K562 (cell line): ENCODE measurements at regions not wholly inside any gene's neighbourhood (a gene's known extent, or its start where the extent isn't known, plus 50 kb on each side); places are given as distances from the start of the nearest gene placed in this dataset.

ENCODE experiments used
- ATAC-seq: fragments of 200-7000 bp; cut with Tn5 transposase; 3 replicates; pipeline ENCODE4 v1.9.1; 2020; ENCODE audit warnings: moderate library complexity
- BruUV-seq: library from RNA; stranded (reverse); fragments of 400-500 nt; replicated peaks from 2 replicates; lab custom pipeline; 2021; lab: Mats Ljungman, UMichigan
- CTCF ChIA-PET: fragments of 300-600 bp; formaldehyde crosslinking; extraction: SDS; loops from one replicate; lab custom pipeline; 2021; ENCODE audit warnings: low intra/inter-chr PET ratio; lab: Yijun Ruan, JAX
- POLR2A ChIA-PET: fragments of 300-600, 350-650 bp; sonication (Branson Sonifier 250); formaldehyde crosslinking; extraction: SDS; loops from one replicate; lab custom pipeline; 2021; ENCODE audit warnings: antibody characterized with exemption, inconsistent platforms; lab: Yijun Ruan, JAX
- DNase-seq, 4 experiments: peaks; one replicate each; pipeline versions ENCODE4 v3.0.0 to v3.0.0-alpha.2; 2011 to 2018; ENCODE audit warnings: low spot score in 3 of 4, mixed read lengths in 3 of 4; ENCODE audit errors: extremely low read depth in 1 of 4
- FAIRE-seq: peaks from 2 replicates; lab custom pipeline; 2011; peaks lifted over from hg19 to GRCh38; lab: Jason Lieb, UNC
- H2AFZ ChIP-seq: 2 replicates; pipeline ENCODE4 v1.6.0; 2011; ENCODE audit warnings: low read depth, low read length, control low read depth, inconsistent platforms
- H3K27ac ChIP-seq: fragments of 200-600 bp; 3 replicates; pipeline ENCODE4 v1.8.0; 2011; ENCODE audit warnings: low read depth, mild to moderate bottlenecking, control low read depth, inconsistent platforms, low read length, moderate library complexity, mixed read lengths; ENCODE audit errors: extremely low read depth
- H3K27me3 ChIP-seq, 2 experiments: fragments of 300-600 bp in 1 of 2; 2 replicates in 1 of 2; 3 replicates in 1 of 2; pipeline versions ENCODE4 v1.6.0 to v1.8.0; 2011; ENCODE audit warnings: inconsistent platforms in 2 of 2, low read length in 2 of 2, mild to moderate bottlenecking in 1 of 2, mixed read lengths in 1 of 2, moderate library complexity in 1 of 2; ENCODE audit not compliant: control insufficient read depth in 2 of 2, insufficient read depth in 2 of 2
- H3K36me3 ChIP-seq: fragments of 300-600 bp; 3 replicates; pipeline ENCODE4 v1.8.0; 2011; ENCODE audit warnings: mild to moderate bottlenecking, low read length, inconsistent platforms; ENCODE audit not compliant: control insufficient read depth, insufficient read depth
- H3K4me1 ChIP-seq, 2 experiments: fragments of 200-600 bp in 1 of 2; replicated peaks in 1 of 2; 2 replicates in 1 of 2; 3 replicates in 1 of 2; pipeline versions ENCODE4 v1.5.1 to v1.8.0; 2011; ENCODE audit warnings: inconsistent platforms in 2 of 2, low read length in 2 of 2, mild to moderate bottlenecking in 1 of 2, mixed read lengths in 1 of 2, moderate library complexity in 1 of 2; ENCODE audit not compliant: control insufficient read depth in 2 of 2, insufficient read depth in 2 of 2
- H3K4me2 ChIP-seq: 2 replicates; pipeline ENCODE4 v1.6.1; 2011; ENCODE audit warnings: low read length, control low read depth, inconsistent platforms, mixed read lengths; ENCODE audit not compliant: insufficient read depth
- H3K4me3 ChIP-seq: fragments of 200-600 bp; sonication (generic), shearing (Covaris generic); 2 replicates; pipeline ENCODE4 v1.5.1; 2016; ENCODE audit warnings: control low read depth, inconsistent platforms
- H3K79me2 ChIP-seq: fragments of 200-600 bp; 3 replicates; pipeline ENCODE4 v1.8.0; 2011; ENCODE audit warnings: low read length, inconsistent platforms; ENCODE audit not compliant: control insufficient read depth, insufficient read depth
- H3K9ac ChIP-seq, 2 experiments: 2 replicates each; pipeline versions ENCODE4 v1.6.0 to v1.6.1; 2011; ENCODE audit warnings: low read depth in 2 of 2, low read length in 2 of 2, control low read depth in 1 of 2, inconsistent platforms in 1 of 2, mild to moderate bottlenecking in 1 of 2, mixed read lengths in 1 of 2; ENCODE audit not compliant: insufficient read depth in 1 of 2
- H3K9me1 ChIP-seq: one replicate; pipeline ENCODE4 v1.6.0; 2011; ENCODE audit warnings: inconsistent platforms, mild to moderate bottlenecking, low read length, moderate library complexity; ENCODE audit not compliant: control insufficient read depth, insufficient read depth
- H3K9me3 ChIP-seq: replicated peaks from 2 replicates; pipeline ENCODE4 v1.5.1; 2011; ENCODE audit warnings: low read depth, low read length, inconsistent platforms; ENCODE audit not compliant: control insufficient read depth, insufficient read depth
- H4K20me1 ChIP-seq: replicated peaks from 2 replicates; pipeline ENCODE4 v1.6.1; 2011; ENCODE audit warnings: low read length, inconsistent platforms, mixed read lengths; ENCODE audit not compliant: control insufficient read depth, insufficient read depth
- CTCF ChIP-seq, 3 experiments: IDR thresholded peaks in 2 of 3; conservative IDR thresholded peaks in 1 of 3; 2 replicates each; pipeline ENCODE4 v1.5.1; 2011 to 2012; ENCODE audit warnings: low read length in 3 of 3, mild to moderate bottlenecking in 3 of 3, control low read depth in 2 of 3, improper control_type of control experiment in 1 of 3, inconsistent platforms in 1 of 3, low read depth in 1 of 3, mixed read lengths in 1 of 3, moderate library complexity in 1 of 3; ENCODE audit not compliant: insufficient read depth in 2 of 3
- RAD21 ChIP-seq, 2 experiments: fragments of 250-450 bp in 1 of 2; fragments of 450-650 bp in 1 of 2; sonication (Bioruptor Pico) in 1 of 2; formaldehyde crosslinking in 1 of 2; IDR thresholded peaks in 1 of 2; conservative IDR thresholded peaks in 1 of 2; 2 replicates each; pipeline versions ENCODE4 v1.4.0 to v1.8.0; 2020 to 2022; ENCODE audit warnings: mild to moderate bottlenecking in 2 of 2, moderate library complexity in 1 of 2
- TCF7L2 ChIP-seq: fragments of 150-350 bp; IDR thresholded peaks from 2 replicates; pipeline ENCODE4 v1.6.1; 2016; ENCODE audit warnings: low read depth, mild to moderate bottlenecking, low read length, moderate library complexity
- WGBS: fragments of 100-300 bp; shearing (Covaris generic); methylation state at CpG from one replicate; pipeline ENCODE4 v1.1.6; 2016; ENCODE audit warnings: low coverage, mixed read lengths; ENCODE audit not compliant: insufficient coverage; ENCODE audit errors: missing lambda C conversion rate; 5-methylcytosine and 5-hydroxymethylcytosine counted together
- in situ Hi-C: fragments of 300-500 bp; cut with MboI; formaldehyde crosslinking; loops from 4 replicates; pipeline ENCODE4 v1.15.0; 2018; ENCODE audit warnings: inconsistent platforms, mixed read lengths
- intact Hi-C: fragments of 100-400 bp; cut with micrococcal nuclease; formaldehyde crosslinking; loops from 2 replicates; pipeline ENCODE4 v1.14.2; 2022

- no peaks in the 10 kb centered on the region for H3K79me2 ChIP-seq
- H3K27ac ChIP-seq, result no peak overlapping the region
- no peaks in the 10 kb centered on the region for H3K36me3 ChIP-seq
- no TSS peak for BruUV-seq
- CTCF ChIA-PET, result interaction anchor here (0.7 kb wide), 1 partner anchor 900 kb away, joined by 3 read pairs; no protein-coding TSS in a partner anchor
- intact Hi-C loops, result no loop called here
- no peaks in the 10 kb centered on the region for H3K9me3 ChIP-seq
- no peak overlapping the region for H3K9ac ChIP-seq
- DNase-seq, result peak; percentile 46 to 61 (median 56)
- in situ Hi-C loops, result no loop called here
- TF ChIP-seq RAD21 (CRISPR knock-in tag; conservative IDR thresholded peaks at IDR 0.05 in 1 of 2, IDR thresholded peaks at IDR 0.05 in 1 of 2) (peak in 1 of 2 experiments; percentile 32; a peak in 2 of 4 replicates), CTCF (IDR thresholded peaks at IDR 0.05 in 2 of 3, conservative IDR thresholded peaks at IDR 0.05 in 1 of 3; ENCODE audit: insufficient read depth in 2 of 3, low read depth in 1 of 3, low read length in 3 of 3) (peak; percentile 66 to 69 (median 69)), TCF7L2 (no peak)
- no peak overlapping the region for H3K4me2 ChIP-seq
- H3K9me1 ChIP-seq, result no peaks in the 10 kb centered on the region
- no peak overlapping the region for H3K4me3 ChIP-seq
- FAIRE-seq, result peak; percentile 77
- H3K4me1 ChIP-seq, result no peaks in the 10 kb centered on the region
- H4K20me1 ChIP-seq, result no peaks in the 10 kb centered on the region
- whole genome bisulfite sequencing, result under 1% methylated on average over 9 of the region's 10 CpGs
- 0 out of 5 replicates have a peak, but pooled peaks cover 0 to 4% of the 10 kb centered on the region in 2 experiments for H3K27me3 ChIP-seq
- ATAC-seq, result peak; percentile 84
- POLR2A ChIA-PET, result no interaction called here
- H2AFZ ChIP-seq, result no peak overlapping the region
These were observed 548.5 kb downstream of the BUD13 start for GRCh38 chr11:116224154-116224888.
